AG08396 (cell line): ENCODE measurements at regions not wholly inside any gene's neighbourhood (a gene's known extent, or its start where the extent isn't known, plus 50 kb on each side); places are given as distances from the start of the nearest gene placed in this dataset.
A peak's percentile ranks its signal among the peaks of the same experiment; 100 is the strongest.

Source experiments
- DNase-seq: peaks from one replicate; pipeline ENCODE4 v3.0.0; 2012; ENCODE audit warnings: low spot score, mixed read lengths

GRCh38 chr18:24561369-24561965 lies 101.0 kb downstream of the HRH4 start:
- DNase-seq = no peak

GRCh38 chr18:24567199-24567598 lies 106.8 kb downstream of the HRH4 start:
- DNase-seq = no peak

- DNase-seq = no peak
Measured at GRCh38 chr18:24570716-24571115, 110.3 kb downstream of the HRH4 start.

- DNase-seq = no peak
Measured at GRCh38 chr18:24582771-24583170, 122.3 kb downstream of the HRH4 start.

GRCh38 chr18:24584205-24584604 lies 123.8 kb downstream of the HRH4 start:
- no peak for DNase-seq

- DNase-seq = no peak
Measured at GRCh38 chr18:24584813-24585212, 124.4 kb downstream of the HRH4 start.

GRCh38 chr18:24585996-24586566 lies 125.6 kb downstream of the HRH4 start:
- no peak for DNase-seq

- DNase-seq = no peak
Measured at GRCh38 chr18:24586662-24587360, 126.4 kb downstream of the HRH4 start.

GRCh38 chr18:24588440-24588839 lies 128.0 kb downstream of the HRH4 start:
- no peak for DNase-seq

GRCh38 chr18:24590946-24591345 lies 130.5 kb downstream of the HRH4 start:
- DNase-seq = no peak

- no peak for DNase-seq
Measured at GRCh38 chr18:24593401-24593800, 133.0 kb downstream of the HRH4 start.

GRCh38 chr18:24593886-24594285 lies 133.4 kb downstream of the HRH4 start:
- DNase-seq = no peak

- DNase-seq = no peak
Measured at GRCh38 chr18:24595561-24596031, 135.2 kb downstream of the HRH4 start.

GRCh38 chr18:24600076-24600654 lies 139.7 kb downstream of the HRH4 start:
- peak; percentile 50 for DNase-seq

- DNase-seq = no peak
Measured at GRCh38 chr18:24601585-24601984, 141.1 kb downstream of the HRH4 start.

- no peak for DNase-seq
Measured at GRCh38 chr18:24602201-24602600, 141.8 kb downstream of the HRH4 start.

GRCh38 chr18:24603151-24603550 lies 142.7 kb downstream of the HRH4 start:
- no peak for DNase-seq

GRCh38 chr18:24605444-24605843 lies 145.0 kb downstream of the HRH4 start:
- no peak for DNase-seq

GRCh38 chr18:24609254-24609653 lies 148.8 kb downstream of the HRH4 start:
- DNase-seq = peak; percentile 45

GRCh38 chr18:24611075-24611474 lies 150.6 kb downstream of the HRH4 start:
- DNase-seq = no peak

GRCh38 chr18:24613896-24614640 lies 153.6 kb downstream of the HRH4 start:
- no peak for DNase-seq

GRCh38 chr18:24616653-24617052 lies 156.2 kb downstream of the HRH4 start:
- no peak for DNase-seq
